ENCODE measurements at regions not wholly inside any gene's neighbourhood (a gene's known extent, or its start where the extent isn't known, plus 50 kb on each side); places are given as distances from the start of the nearest gene placed in this dataset.

DNA sequence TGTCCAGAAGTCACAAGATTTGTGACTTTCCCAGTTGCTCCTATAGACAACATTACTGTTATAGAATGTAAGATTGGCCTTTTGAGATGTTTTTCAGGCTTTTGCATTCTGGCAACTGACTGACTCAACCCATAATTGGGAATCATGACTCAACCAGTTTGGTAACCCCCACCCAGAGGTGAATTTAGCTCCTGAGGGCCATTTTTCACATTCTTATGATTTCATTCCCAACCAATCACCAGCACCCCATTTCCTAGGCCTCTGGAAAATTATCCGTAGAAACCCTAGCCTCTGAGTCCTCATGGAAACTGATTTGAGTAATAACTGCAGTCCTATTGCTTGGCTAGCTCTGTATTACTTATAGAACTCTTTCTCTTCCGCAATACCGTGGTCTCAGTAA, 626.0 kb upstream of the SEL1L start:
- H3K27ac ChIP-seq = no peak overlapping the region
- no peaks in the 10 kb centered on the region for H3K27me3 ChIP-seq
- no peak overlapping the region for H3K4me3 ChIP-seq
- 91 to 97% (median 94%) methylated on average over 3 of the region's 3 CpGs for WGBS, 4 donors
- TF ChIP-seq POLR2A (IDR thresholded peaks at IDR 0.05) = no peak
- TF ChIP-seq, protein P1, sequence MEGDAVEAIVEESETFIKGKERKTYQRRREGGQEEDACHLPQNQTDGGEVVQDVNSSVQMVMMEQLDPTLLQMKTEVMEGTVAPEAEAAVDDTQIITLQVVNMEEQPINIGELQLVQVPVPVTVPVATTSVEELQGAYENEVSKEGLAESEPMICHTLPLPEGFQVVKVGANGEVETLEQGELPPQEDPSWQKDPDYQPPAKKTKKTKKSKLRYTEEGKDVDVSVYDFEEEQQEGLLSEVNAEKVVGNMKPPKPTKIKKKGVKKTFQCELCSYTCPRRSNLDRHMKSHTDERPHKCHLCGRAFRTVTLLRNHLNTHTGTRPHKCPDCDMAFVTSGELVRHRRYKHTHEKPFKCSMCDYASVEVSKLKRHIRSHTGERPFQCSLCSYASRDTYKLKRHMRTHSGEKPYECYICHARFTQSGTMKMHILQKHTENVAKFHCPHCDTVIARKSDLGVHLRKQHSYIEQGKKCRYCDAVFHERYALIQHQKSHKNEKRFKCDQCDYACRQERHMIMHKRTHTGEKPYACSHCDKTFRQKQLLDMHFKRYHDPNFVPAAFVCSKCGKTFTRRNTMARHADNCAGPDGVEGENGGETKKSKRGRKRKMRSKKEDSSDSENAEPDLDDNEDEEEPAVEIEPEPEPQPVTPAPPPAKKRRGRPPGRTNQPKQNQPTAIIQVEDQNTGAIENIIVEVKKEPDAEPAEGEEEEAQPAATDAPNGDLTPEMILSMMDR (IDR thresholded peaks at IDR 0.05) = no peak
- no peaks in the 10 kb centered on the region for H3K36me3 ChIP-seq (replicated peaks in 1 of 2)
- DNase-seq = no peak
- no peaks in the 10 kb centered on the region for H3K9me3 ChIP-seq (replicated peaks in 1 of 3)
- intact Hi-C loops (cut with DNase I) = no loop called here
- H3K4me1 ChIP-seq (replicated peaks in 1 of 2) = no peaks in the 10 kb centered on the region

DNA sequence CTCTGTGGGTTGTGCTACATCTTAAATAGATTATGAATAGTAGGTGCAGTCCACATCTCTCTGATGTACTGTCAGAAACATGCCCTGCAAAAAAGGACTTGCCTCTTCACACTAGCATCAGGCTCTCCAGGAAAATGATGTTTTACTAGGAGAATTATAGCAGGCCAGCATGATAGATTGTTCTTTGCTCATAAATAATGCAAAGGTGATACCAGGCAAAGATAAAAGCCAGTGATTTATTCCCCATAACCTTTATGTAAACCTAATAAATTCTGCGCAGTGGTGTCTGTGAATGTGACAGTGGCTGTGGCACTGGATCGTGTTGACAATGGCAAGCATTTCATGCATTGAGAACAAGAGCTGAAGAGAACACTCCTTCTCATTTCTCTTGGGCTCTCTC, 646.5 kb upstream of the SEL1L start:
- intact Hi-C loops (cut with DNase I) = no loop called here
- no peaks in the 10 kb centered on the region for H3K4me1 ChIP-seq (replicated peaks in 1 of 2)
- no peak overlapping the region for H3K4me3 ChIP-seq
- DNase-seq = no peak
- no peaks in the 10 kb centered on the region for H3K9me3 ChIP-seq (replicated peaks in 1 of 3)
- no peak for TF ChIP-seq POLR2A (IDR thresholded peaks at IDR 0.05)
- TF ChIP-seq, protein P1 (IDR thresholded peaks at IDR 0.05) = no peak
- no peaks in the 10 kb centered on the region for H3K27me3 ChIP-seq
- H3K27ac ChIP-seq = no peak overlapping the region
- 63 to 78% (median 74%) methylated on average over 2 of the region's 2 CpGs for WGBS, 4 donors
- no peaks in the 10 kb centered on the region for H3K36me3 ChIP-seq (replicated peaks in 1 of 2)

DNA sequence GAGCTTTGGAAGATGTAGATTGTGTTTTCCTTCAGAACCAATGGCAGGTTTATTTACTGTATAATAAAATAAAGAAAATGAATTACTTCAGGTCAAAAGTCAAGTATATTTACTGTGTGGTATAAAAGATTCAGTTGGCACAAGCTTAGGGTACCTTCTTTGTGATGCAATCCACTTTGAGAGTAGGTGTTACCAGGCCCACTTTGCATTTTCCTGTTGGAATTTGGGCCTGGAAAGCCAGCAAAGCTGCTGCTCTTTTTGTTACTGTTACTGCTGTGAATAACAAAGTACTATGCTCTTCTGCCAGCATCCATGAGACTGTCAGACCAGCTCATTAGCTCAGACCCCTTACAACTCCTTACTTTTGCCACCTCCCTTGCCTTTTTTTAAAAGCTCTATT, 649.0 kb upstream of the SEL1L start:
- H3K4me3 ChIP-seq = no peak overlapping the region
- no peaks in the 10 kb centered on the region for H3K9me3 ChIP-seq (replicated peaks in 1 of 3)
- TF ChIP-seq, protein P1 (IDR thresholded peaks at IDR 0.05) = no peak
- no peak for TF ChIP-seq POLR2A (IDR thresholded peaks at IDR 0.05)
- DNase-seq = no peak
- no peak overlapping the region for H3K27ac ChIP-seq
- no peaks in the 10 kb centered on the region for H3K27me3 ChIP-seq
- H3K36me3 ChIP-seq (replicated peaks in 1 of 2) = no peaks in the 10 kb centered on the region
- H3K4me1 ChIP-seq (replicated peaks in 1 of 2) = no peaks in the 10 kb centered on the region
- intact Hi-C loops (cut with DNase I) = no loop called here

DNA sequence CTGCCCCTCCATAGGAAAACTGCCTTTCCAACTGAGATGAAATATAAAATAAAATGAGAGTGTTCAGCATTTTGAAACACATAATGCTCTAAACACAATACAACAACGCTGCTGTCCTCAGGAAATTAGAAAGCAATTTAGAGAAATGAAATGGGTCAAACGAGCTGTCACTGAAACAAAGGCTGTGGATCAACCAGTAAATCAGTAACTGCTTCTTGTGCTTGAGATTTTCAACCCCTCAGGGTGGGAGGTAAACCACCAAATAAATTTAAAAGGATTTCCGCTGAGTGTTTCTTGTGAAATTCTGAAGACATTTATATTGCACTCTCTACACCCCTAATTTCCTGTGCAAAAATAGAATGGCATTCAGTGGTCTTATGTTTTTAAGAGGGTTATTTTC, 657.1 kb upstream of the SEL1L start:
- Histone ChIP-seq H3K9me3 (replicated peaks in 1 of 3) (no peaks in the 10 kb centered on the region), H3K27ac (no peak overlapping the region), H3K4me3 (no peak overlapping the region), H3K4me1 (replicated peaks in 1 of 2) (no peaks in the 10 kb centered on the region), H3K36me3 (replicated peaks in 1 of 2) (no peaks in the 10 kb centered on the region), H3K27me3 (no peaks in the 10 kb centered on the region)
- intact Hi-C loops (cut with DNase I) = no loop called here
- no peak for DNase-seq
- 54 to 64% (median 59%) methylated on average over 3 of the region's 3 CpGs for WGBS, 4 donors
- TF ChIP-seq, protein P1 (IDR thresholded peaks at IDR 0.05) = no peak
- TF ChIP-seq POLR2A (IDR thresholded peaks at IDR 0.05) = no peak
